Stimulated activated CD4-positive, alpha-beta T cell treated with anti-CD3 and anti-CD28 coated beads, TNF-alpha, amount 100 ng/mL, for 48 hours (primary cell): ENCODE measurements at regions not wholly inside any gene's neighbourhood (a gene's known extent, or its start where the extent isn't known, plus 50 kb on each side); places are given as distances from the start of the nearest gene placed in this dataset.
"Not testable (repeated sequence)": the region's sequence is repeated elsewhere in the genome, so short reads cannot be mapped to it uniquely, and the experiment has no call there.

Experiments
- DNase-seq, 3 donors: peaks; one replicate each; pipeline ENCODE4 v3.0.0-alpha.2; 2020; ENCODE audit warnings: low read depth in 3 of 3

DNA sequence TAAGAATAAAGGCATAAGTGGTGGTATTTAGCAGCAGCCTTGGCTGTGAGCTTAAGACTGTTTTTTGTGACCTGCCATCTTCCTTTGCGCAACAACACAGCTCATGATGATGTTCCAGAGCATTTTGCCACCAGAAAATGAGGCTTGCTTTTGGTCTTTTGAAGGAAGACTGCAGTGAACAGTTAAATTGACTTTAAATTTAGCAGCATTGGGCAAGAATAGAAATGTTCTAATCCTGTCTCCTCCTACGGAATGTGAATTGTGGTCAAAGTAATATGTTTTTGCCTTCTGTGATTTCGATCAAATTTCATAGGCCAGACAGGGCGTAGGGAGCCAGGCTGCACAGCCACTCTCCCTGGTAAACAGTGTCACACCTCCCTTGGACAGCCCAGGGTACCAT is 460.7 kb upstream of the RASGRP1 start:
- no peak for DNase-seq

GRCh38 chr15:39025881-39026280 is 461.3 kb upstream of the RASGRP1 start:
- no peak for DNase-seq

DNA sequence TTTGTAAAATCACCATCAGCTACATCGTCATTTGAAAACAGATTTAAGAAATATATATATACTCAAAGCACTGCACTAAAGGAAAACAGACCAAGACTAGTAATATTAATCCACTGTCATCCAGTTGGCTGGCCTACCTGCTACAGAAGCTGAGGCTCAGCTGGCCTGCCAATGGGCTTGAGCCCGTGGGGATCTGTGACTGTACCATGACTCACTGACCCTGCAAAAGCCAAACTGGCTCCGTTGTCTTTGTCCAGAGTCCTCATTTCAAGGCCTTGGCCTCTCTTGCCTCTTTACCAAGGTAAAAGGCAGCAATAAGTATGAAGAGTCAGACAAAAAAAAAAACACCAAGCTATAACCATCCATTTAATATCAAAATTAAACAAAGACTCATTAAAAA is 463.5 kb upstream of the RASGRP1 start:
- DNase-seq = no peak

- DNase-seq = no peak
These were observed 465.1 kb upstream of the RASGRP1 start for GRCh38 chr15:39029741-39030140.

DNA sequence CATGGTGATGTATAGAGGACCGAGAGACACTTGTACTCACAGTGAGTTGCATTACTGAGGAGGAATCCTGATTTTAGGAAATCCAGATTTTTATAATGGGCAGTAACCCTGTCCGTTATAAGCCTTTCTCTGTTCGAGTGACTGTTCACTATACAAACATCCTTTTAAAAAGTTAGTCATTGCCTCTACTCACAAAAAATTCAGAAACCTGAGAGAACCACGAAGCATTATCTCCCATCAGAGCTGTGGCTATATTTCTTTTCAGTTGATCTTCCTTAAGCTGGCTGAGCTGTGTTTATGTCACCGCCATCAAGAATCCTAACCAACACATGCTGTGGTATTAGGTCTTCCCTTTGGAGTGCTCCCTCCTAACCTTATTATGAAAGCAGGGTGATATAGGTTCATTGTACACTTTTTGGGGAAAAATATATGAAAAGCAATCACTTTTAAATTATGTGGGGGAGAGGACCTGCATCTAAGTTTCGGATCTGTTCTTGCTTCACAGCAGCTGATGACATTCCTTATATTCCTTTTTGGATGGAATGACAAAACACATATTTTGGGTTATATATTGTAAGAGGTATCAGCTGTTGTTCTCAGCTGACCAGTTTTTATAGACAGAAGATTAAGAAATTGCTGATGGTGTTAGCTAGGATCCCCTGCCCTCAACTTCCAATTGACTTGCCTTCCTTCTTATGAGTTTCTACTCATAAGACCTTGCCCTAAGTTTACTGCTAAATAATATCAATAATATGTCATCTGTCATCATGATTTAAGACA is 465.9 kb upstream of the RASGRP1 start:
- no peak for DNase-seq

GRCh38 chr15:39031596-39031995 is 467.0 kb upstream of the RASGRP1 start:
- no peak for DNase-seq

DNA sequence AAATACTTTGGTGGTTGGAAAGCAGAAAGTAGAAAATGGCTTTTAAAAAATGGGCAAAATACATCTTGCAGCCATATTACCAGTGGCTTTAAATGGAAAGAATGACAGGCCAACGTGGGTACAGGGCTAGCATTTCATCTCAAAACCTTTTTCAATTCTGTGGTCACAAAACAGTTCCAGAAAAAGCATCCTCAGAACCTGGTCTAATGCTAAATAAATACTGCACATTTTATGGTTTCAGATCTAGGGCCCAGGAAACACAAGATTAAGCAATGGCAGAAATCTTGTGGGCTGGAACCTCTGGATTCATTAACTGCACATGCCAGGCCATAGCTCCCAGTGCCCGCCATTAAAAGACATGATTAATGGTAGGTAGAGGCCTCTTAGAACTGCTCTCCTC is 470.2 kb upstream of the RASGRP1 start:
- no peak for DNase-seq

GRCh38 chr15:39037611-39038010 is 473.0 kb upstream of the RASGRP1 start:
- DNase-seq = not testable (repeated sequence)

DNA sequence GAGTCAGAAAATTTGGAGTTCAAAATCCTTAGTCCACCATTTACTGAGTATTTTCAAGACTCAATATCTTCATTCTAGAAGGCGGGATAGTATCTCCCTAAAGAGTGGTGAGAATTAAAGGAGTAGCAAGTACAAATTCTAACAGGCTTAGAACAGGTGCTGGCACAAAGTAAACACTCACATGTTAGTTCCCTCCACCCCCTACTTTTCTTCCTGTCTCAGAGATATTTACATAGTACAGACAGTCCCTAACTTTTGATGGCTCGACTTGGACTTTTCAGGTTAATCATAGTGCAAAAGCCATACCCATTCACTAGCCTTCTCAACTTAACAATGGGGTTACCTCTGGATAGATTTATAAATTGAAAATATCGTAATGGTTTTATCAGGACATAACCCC is 476.2 kb upstream of the RASGRP1 start:
- no peak for DNase-seq

- DNase-seq = no peak
These were observed 477.4 kb upstream of the RASGRP1 start for GRCh38 chr15:39041979-39042495.

DNA sequence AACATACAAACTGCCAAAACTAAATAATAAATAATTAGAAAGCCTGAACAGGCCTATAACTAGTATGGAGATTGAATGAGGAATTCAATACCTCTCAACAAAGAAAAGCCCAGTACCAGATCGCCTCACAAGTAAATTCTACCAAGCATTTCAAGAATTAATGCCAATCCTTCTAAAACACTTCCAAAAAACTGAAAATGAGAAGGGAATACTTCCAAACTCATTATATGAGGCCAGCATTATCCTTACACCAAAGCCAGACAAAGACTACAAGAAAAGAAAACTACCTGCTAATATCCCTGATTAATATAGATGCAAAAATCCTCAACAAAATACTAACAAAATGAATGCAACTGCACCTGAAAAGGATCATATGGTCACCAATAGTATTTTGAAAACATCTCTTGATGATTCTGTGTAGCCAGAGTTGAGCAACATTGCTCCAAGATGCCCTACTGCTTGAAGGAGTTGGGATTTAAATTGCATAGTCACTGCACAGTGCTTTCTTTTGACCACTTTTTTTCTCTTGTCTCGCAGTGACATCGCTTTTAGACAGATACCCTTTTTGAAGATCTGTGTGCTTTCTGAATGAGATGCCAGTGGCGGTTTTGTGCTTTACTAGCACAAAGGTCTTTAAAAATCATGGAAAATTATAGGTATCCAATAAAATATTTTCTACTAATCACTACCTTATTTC is 487.2 kb upstream of the RASGRP1 start:
- no peak for DNase-seq

DNA sequence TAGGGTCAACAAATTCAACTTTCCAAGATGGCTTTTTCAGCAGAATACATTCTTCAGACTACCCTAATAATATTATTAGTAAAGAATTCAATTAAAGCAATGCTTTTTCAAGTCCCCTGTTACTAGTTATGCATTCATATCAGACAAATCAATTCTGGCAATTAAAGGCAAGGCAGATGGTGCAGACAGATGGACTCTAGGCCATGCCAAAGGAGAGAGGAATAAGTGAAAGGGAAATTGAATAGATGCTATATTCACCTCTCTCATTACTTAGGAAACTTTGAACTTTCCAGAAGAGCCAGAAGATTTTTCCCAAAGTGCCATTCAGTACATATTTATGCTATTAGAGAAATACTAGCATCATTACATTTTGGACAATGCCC is 487.7 kb upstream of the RASGRP1 start:
- DNase-seq = no peak

GRCh38 chr15:39053480-39053879 is 488.9 kb upstream of the RASGRP1 start:
- DNase-seq = no peak

GRCh38 chr15:39054128-39054732 is 489.6 kb upstream of the RASGRP1 start:
- no peak for DNase-seq

GRCh38 chr15:39056357-39056756 is 491.7 kb upstream of the RASGRP1 start:
- DNase-seq = no peak

GRCh38 chr15:39058351-39059131 is 493.9 kb upstream of the RASGRP1 start:
- DNase-seq = no peak

DNA sequence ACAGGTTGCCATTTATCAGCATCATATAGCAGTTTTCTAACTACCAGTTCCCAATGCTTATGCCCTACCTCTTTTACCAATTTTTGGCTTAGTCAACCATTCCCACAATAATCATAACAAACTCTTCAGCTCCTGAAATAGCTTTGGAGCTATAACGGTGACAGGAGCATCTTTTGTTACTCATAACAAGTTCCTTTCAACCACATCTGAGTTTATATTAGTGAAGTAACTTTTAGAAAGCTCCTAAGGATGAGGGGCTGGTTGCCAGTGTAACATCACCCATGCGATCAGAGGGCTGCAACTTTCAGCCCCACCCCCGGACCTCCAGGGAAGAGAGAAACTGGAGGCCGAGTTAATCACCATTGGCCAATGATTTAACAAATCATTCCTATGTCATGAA is 495.3 kb upstream of the RASGRP1 start:
- DNase-seq = no peak

DNA sequence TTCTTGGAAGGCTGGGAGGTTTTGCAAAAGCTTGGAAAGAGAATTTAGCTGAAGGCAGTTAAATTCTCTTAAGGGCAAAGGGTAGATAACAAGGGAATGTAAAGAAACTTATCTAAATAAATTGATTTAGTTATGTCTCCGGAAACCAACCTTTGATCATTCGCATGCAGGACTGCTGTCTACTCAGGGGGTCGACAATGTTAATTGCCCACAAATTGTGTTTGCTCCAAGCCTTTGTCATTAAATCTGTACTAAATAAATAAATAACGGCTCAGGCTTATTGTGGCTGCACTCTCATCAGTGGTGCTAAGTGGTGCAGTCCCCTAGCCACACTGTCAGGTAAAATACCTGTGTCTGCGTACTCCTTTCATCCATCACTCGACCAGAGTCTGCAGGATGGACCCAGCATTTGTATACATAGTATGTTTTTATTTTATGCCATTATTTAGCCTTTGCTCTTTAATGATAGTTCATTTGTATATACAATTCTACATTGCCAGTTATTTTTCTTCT is 497.4 kb upstream of the RASGRP1 start:
- DNase-seq = no peak

DNA sequence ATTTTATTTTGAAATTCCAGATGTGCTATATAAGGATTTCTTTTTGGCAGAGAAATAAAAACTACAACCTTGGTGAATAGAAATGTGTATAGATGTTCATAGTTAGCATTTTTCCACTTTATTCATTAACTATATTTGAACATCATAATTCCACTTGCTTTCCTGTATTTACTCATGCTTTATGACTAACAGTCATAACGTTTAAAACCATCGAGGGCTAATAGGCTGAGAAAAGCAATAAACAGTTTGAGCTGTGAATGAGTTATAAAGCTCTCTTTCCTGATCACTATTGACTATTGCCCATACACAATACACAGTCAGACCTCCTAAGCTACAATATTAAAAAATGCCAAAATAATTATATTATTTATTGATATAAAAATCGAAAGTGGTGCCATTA is 502.1 kb upstream of the RASGRP1 start:
- no peak for DNase-seq

DNA sequence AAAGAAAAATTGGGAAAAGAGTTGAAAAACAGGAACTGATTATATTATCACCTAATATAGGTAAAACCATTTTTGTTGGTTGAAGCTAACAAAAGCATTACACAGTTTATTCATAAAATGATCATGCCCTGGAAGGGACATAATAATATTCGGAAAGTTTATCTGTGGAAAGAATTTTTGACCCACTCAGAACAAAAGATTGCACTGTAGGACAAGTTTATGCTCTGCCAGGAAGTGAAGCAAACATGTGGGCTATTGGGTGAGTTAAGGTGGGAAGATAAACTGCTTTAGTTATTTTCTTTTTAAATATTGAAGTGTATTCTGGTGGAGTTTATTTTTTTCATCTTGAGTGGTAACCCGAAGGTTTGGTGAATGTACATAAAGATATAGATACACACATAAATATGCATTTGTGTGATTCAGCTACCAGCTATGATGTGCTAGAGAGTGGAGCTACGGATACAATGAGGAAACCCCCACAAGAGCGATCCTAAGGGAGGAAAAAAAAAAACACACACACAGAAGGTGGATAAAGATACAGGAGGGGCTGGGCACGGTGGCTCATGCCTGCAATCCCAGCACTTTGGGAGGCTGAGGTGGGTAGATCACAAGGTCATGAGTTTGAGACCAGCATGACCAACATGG is 506.4 kb upstream of the THBS1 start:
- DNase-seq = no peak

DNA sequence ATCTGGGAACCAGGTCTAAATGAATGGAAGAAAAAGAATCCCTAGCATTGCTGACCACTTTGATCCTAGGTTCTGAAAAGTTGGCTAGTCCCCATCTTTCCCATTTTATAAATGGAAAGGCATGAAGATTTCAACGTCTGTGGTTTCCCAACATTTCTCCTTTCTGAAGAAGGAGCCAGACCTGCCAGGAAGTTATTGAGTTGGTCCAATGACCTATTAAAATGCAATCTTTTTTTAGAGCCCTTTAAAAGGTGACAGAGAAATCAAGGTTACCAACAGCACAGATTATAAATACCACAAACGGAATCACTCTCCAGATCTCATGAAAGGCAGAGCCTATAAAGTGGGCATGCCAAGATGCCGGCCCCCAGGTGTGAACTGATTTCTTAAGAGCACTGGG is 505.6 kb upstream of the THBS1 start:
- no peak for DNase-seq
